ENCODE measurements at regions not wholly inside any gene's neighbourhood (a gene's known extent, or its start where the extent isn't known, plus 50 kb on each side); places are given as distances from the start of the nearest gene placed in this dataset.
A peak's percentile ranks its signal among the peaks of the same experiment; 100 is the strongest.

DNA sequence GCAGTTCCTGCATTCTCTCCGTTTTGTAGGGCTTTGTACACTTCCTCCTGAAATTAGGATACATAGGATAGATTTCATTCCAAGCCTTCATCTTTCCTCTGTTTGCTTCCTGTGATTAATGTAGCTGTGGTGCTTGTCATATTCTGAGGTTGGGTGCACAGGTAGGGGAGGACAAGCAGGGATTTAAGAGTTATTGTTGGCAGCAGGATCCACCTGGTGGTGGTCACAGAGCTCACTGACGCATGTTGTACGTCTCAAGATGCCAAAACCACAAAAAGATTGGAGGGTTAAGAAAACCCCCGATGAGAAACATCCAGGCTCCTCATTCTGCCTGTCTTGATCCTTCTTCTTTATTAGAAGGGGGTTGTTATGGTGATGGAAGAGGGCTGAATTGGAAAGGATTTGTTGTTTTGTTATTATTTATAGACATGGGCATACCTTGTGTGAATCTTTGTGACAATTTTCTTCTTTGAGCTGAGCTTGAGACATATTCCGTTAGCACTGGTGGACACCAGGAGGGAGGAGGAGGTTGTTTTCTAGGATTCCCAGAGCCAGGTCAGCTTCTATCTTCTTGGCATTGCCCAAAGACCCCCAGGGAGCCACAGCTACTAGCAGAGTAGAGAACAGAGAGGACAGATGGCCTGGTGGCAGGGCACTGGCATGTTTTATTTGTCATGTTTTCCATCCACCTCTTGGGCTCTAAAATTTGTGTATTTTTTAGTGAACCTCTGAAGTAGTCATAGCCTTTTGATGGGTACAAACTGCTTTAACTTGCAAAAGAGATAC lies 57.7 kb upstream of the LARS2 start:
- no peak for DNase-seq (ENCODE audit: low read depth in 2 of 2)

DNA sequence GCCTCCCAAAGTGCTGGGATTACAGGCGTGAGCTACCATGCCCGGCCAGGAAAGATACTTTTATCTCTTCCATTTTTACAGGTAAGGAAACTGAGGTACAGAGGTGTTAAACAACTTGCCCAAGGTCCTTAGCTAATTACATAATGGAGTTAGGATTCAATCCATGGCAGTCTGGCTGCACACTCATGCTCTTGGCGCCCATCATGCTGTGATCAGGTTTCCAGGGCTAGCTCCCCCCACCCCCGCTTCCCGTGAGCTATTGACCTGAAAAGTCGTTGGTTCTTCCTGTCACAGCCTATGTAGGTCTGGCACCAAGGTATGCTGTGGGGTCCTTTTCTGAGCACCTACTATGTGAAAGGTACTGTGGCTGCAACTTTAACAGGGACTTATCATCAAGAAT lies 55.9 kb upstream of the LARS2 start:
- DNase-seq (ENCODE audit: low read depth in 2 of 2): no peak

DNA sequence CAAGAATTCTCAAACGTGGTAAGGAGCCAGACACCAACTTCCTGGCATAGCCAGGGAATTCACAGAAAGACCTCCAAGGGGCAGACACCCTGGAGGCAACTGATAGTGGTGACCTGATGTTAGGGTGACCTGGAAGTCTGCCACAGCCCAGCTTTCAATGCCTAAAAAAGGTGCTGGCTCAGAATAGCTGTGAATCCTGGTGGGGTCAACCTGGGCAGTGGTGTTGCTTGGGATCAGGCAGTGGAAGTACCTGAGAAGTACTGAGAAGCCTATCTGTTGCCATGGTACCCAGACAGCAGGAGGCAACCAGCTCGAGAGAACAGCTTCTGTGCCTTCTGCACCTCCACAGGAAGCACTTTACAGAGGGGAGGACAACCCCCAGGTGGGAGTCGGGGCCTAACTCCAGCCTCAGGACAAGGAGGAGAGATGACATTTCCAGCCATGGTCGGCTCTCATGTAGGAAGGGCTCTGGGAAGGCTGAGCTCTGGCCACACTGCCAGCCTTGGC lies 55.4 kb upstream of the LARS2 start:
- DNase-seq (ENCODE audit: low read depth in 2 of 2): no peak

DNA sequence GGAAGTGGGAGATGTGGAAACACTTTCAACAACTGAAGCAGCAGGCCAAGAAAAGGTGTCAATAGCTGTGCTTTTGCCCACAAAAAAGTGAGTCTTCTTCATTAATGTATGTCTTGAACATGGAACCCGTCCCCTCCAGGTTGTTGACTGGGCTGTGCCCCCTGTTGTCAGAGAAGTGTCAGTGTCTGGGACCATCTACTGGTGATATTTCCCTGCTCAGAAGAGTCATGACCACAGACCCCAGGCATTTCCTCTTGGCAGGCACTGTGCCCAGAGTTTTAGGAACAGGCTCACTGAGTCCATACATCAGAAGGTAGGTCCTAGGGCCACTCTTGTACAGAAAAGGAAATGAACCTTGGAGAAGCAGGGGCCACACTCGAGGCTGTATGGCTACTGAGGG lies 54.8 kb upstream of the LARS2 start:
- peak; percentile 4 to 7 for DNase-seq (ENCODE audit: low read depth in 2 of 2)

DNA sequence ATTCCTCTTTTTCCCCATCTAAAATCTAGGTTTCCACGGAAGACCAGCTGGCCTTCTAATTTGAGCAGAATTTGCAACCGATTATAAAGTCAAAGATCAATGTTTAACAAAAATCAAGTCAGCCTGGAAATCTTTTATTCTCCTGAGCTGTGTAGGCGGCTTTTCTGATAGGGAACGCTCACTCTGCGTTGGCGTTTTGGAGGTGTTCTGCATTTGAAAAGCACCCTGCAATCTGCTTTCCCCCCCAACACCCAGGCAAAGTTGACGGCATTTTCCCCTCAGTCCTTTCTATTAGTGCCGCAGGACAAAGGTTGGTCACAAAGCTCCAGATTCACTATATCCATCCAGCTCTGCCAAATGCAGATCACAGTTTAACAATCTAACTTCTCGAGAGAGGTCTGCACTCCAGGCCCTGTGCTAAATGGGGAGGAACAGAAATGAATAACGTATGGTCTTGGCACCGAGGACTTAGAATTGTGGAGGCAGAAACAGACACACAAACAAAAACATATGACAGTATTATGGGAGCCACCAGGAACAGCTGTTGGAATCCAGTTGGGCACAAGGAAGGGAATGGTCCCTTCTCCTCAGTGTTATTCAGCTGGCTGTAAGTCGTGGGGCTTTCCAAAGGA lies 50.4 kb upstream of the LARS2 start:
- no peak for DNase-seq (ENCODE audit: low read depth in 2 of 2)

Data from fibroblast of skin of left biceps (primary cell).